Endodermal cell (in vitro differentiated cells): ENCODE measurements at regions not wholly inside any gene's neighbourhood (a gene's known extent, or its start where the extent isn't known, plus 50 kb on each side); places are given as distances from the start of the nearest gene placed in this dataset.

Experiments
- DNase-seq: peaks from one replicate; pipeline ENCODE4 v3.0.0-alpha.2; 2017
- H3K27ac ChIP-seq: 2 replicates; pipeline ENCODE4 v1.5.1; 2013; ENCODE audit warnings: mild to moderate bottlenecking, low read depth, low read length, moderate library complexity
- H3K27me3 ChIP-seq: 2 replicates; pipeline ENCODE4 v1.6.1; 2013; ENCODE audit warnings: mild to moderate bottlenecking, low read length, moderate library complexity; ENCODE audit not compliant: insufficient read depth, control insufficient read depth, poor library complexity, severe bottlenecking
- H3K36me3 ChIP-seq: 2 replicates; pipeline ENCODE4 v1.7.0; 2013; ENCODE audit warnings: mild to moderate bottlenecking, low read length, moderate library complexity; ENCODE audit not compliant: control insufficient read depth, insufficient read depth
- H3K4me1 ChIP-seq: one replicate; pipeline ENCODE4 v1.7.0; 2013; ENCODE audit warnings: low read length; ENCODE audit not compliant: control insufficient read depth, insufficient read depth
- H3K4me3 ChIP-seq: 2 replicates; pipeline ENCODE4 v1.5.1; 2013; ENCODE audit warnings: mild to moderate bottlenecking, low read length, moderate library complexity
- H3K9ac ChIP-seq: 2 replicates; pipeline ENCODE4 v1.6.1; 2013; ENCODE audit warnings: mild to moderate bottlenecking, low read length, moderate library complexity; ENCODE audit not compliant: poor library complexity, severe bottlenecking; ENCODE audit errors: extremely low read depth
- H3K9me3 ChIP-seq: 2 replicates; pipeline ENCODE4 v1.6.1; 2013; ENCODE audit warnings: mild to moderate bottlenecking, low read length, moderate library complexity; ENCODE audit not compliant: control insufficient read depth
- H3K27ac Mint-ChIP-seq: 2 replicates; pipeline ENCODE4 v1.8.0; 2020; ENCODE audit warnings: mixed read lengths
- H3K27me3 Mint-ChIP-seq: 2 replicates; pipeline ENCODE4 v1.8.0; 2021; ENCODE audit warnings: mild to moderate bottlenecking, mixed read lengths; ENCODE audit not compliant: insufficient read depth
- H3K36me3 Mint-ChIP-seq: 2 replicates; pipeline ENCODE4 v1.8.0; 2020; ENCODE audit warnings: low read depth, mixed read lengths
- H3K4me1 Mint-ChIP-seq: 2 replicates; pipeline ENCODE4 v1.8.0; 2020; ENCODE audit warnings: mixed read lengths
- H3K4me3 Mint-ChIP-seq: 2 replicates; pipeline ENCODE4 v1.8.0; 2020; ENCODE audit warnings: mild to moderate bottlenecking, moderate library complexity, mixed read lengths
- H3K9me3 Mint-ChIP-seq: 2 replicates; pipeline ENCODE4 v1.8.0; 2020; ENCODE audit warnings: mild to moderate bottlenecking, mixed read lengths
- CTCF ChIP-seq: fragments of 200-600 bp; sonication (generic); conservative IDR thresholded peaks from 2 replicates; pipeline ENCODE4 v1.5.0; 2021; ENCODE audit warnings: antibody characterized with exemption, mild to moderate bottlenecking
- WGBS, 2 experiments: methylation state at CpG; one replicate each; pipeline versions ENCODE4 v1.1.5 to v1.1.7; 2013; ENCODE audit warnings: missing lambda C conversion rate in 2 of 2, mixed read lengths in 1 of 2; ENCODE audit not compliant: insufficient coverage in 1 of 2, insufficient read length in 1 of 2; 5-methylcytosine and 5-hydroxymethylcytosine counted together

- H3K27ac Mint-ChIP-seq = no peak overlapping the region
- no peak for DNase-seq
- H3K4me3 Mint-ChIP-seq = no peak overlapping the region
- 91 to 94% methylated on average over 6 to 7 of the region's 7 CpGs for WGBS, 2 experiments
- Histone ChIP-seq H3K4me1 (no peaks in the 10 kb centered on the region), H3K9me3 (peaks cover 19% of the 10 kb centered on the region), H3K36me3 (no peaks in the 10 kb centered on the region), H3K9ac (no peak overlapping the region), H3K27ac (no peak overlapping the region), H3K4me3 (no peak overlapping the region), H3K27me3 (no peaks in the 10 kb centered on the region)
- H3K36me3 Mint-ChIP-seq = no peaks in the 10 kb centered on the region
- no peak for TF ChIP-seq CTCF
- H3K9me3 Mint-ChIP-seq = peaks cover 12% of the 10 kb centered on the region
- peaks cover 1% of the 10 kb centered on the region for H3K27me3 Mint-ChIP-seq
- peaks cover 2% of the 10 kb centered on the region for H3K4me1 Mint-ChIP-seq
Observed at GRCh38 chr7:46682836-46683624, 762.0 kb upstream of the IGFBP3 start.

- H3K27me3 ChIP-seq = no peaks in the 10 kb centered on the region
- H3K9ac ChIP-seq = no peak overlapping the region
- no peaks in the 10 kb centered on the region for H3K27me3 Mint-ChIP-seq
- peak; percentile 38 for TF ChIP-seq CTCF
- H3K4me3 ChIP-seq = no peak overlapping the region
- no peak overlapping the region for H3K4me3 Mint-ChIP-seq
- DNase-seq = no peak
- H3K36me3 ChIP-seq = no peaks in the 10 kb centered on the region
- 86 to 98% methylated on average over 6 to 12 of the region's 12 CpGs for WGBS, 2 experiments
- no peak overlapping the region for H3K27ac Mint-ChIP-seq
- peaks cover 21% of the 10 kb centered on the region for H3K9me3 ChIP-seq
- peaks cover 2% of the 10 kb centered on the region for H3K4me1 Mint-ChIP-seq
- H3K36me3 Mint-ChIP-seq = no peaks in the 10 kb centered on the region
- H3K27ac ChIP-seq = no peak overlapping the region
- H3K4me1 ChIP-seq = no peaks in the 10 kb centered on the region
- H3K9me3 Mint-ChIP-seq = peaks cover 11% of the 10 kb centered on the region
Observed at GRCh38 chr7:46681865-46682503, 760.9 kb upstream of the IGFBP3 start.

GRCh38 chr7:46680147-46680546 lies 759.1 kb upstream of the IGFBP3 start:
- Mint-ChIP-seq H3K4me1 (peaks cover 2% of the 10 kb centered on the region), H3K36me3 (no peaks in the 10 kb centered on the region), H3K27ac (no peak overlapping the region)

More at GRCh38 chr7:46680147-46680546, 759.1 kb upstream of the IGFBP3 start:
- 94 to 98% methylated on average over 7 of the region's 7 CpGs for WGBS, 2 experiments
- H3K4me3 Mint-ChIP-seq = no peak overlapping the region
- no peak overlapping the region for H3K4me3 ChIP-seq
- no peaks in the 10 kb centered on the region for H3K36me3 ChIP-seq
- no peak for DNase-seq
- no peaks in the 10 kb centered on the region for H3K27me3 ChIP-seq
- H3K9me3 Mint-ChIP-seq = peaks cover 13% of the 10 kb centered on the region
- H3K9me3 ChIP-seq = peaks cover 24% of the 10 kb centered on the region
- H3K4me1 ChIP-seq = peaks cover 3% of the 10 kb centered on the region
- H3K9ac ChIP-seq = no peak overlapping the region
- TF ChIP-seq CTCF = no peak
- H3K27me3 Mint-ChIP-seq = no peaks in the 10 kb centered on the region
- H3K27ac ChIP-seq = no peak overlapping the region
